ENCODE measurements at regions not wholly inside any gene's neighbourhood (a gene's known extent, or its start where the extent isn't known, plus 50 kb on each side); places are given as distances from the start of the nearest gene placed in this dataset.

- DNase-seq (ENCODE audit: low read depth), result peak; percentile 22
- H3K4me3 ChIP-seq (ENCODE audit: low read length), result no peak overlapping the region
- peak; percentile 77 for TF ChIP-seq CTCF (conservative IDR thresholded peaks at IDR 0.05; ENCODE audit: low read depth, low read length)
These were observed 377.1 kb upstream of the HS3ST1 start for GRCh38 chr4:11805842-11806241.

GRCh38 chr4:11801466-11802446 lies 373.1 kb upstream of the HS3ST1 start:
- no peak for DNase-seq (ENCODE audit: low read depth)
- TF ChIP-seq CTCF (conservative IDR thresholded peaks at IDR 0.05; ENCODE audit: low read depth, low read length), result no peak

GRCh38 chr4:11799196-11799595 lies 370.5 kb upstream of the HS3ST1 start:
- DNase-seq (ENCODE audit: low read depth), result no peak
- TF ChIP-seq CTCF (conservative IDR thresholded peaks at IDR 0.05; ENCODE audit: low read depth, low read length), result no peak
- H3K4me3 ChIP-seq (ENCODE audit: low read length), result no peak overlapping the region

More at GRCh38 chr4:11801466-11802446, 373.1 kb upstream of the HS3ST1 start:
- no peak overlapping the region for H3K4me3 ChIP-seq (ENCODE audit: low read length)

GRCh38 chr4:11791797-11792196 lies 363.1 kb upstream of the HS3ST1 start:
- no peak for TF ChIP-seq CTCF (conservative IDR thresholded peaks at IDR 0.05; ENCODE audit: low read depth, low read length)
- no peak overlapping the region for H3K4me3 ChIP-seq (ENCODE audit: low read length)
- no peak for DNase-seq (ENCODE audit: low read depth)

GRCh38 chr4:11790230-11790629 lies 361.5 kb upstream of the HS3ST1 start:
- TF ChIP-seq CTCF (conservative IDR thresholded peaks at IDR 0.05; ENCODE audit: low read depth, low read length), result no peak
- DNase-seq (ENCODE audit: low read depth), result no peak
- no peak overlapping the region for H3K4me3 ChIP-seq (ENCODE audit: low read length)

- no peak for DNase-seq (ENCODE audit: low read depth)
- no peak overlapping the region for H3K4me3 ChIP-seq (ENCODE audit: low read length)
- TF ChIP-seq CTCF (conservative IDR thresholded peaks at IDR 0.05; ENCODE audit: low read depth, low read length), result no peak
These were observed 354.9 kb upstream of the HS3ST1 start for GRCh38 chr4:11783588-11783987.

- no peak for TF ChIP-seq CTCF (conservative IDR thresholded peaks at IDR 0.05; ENCODE audit: low read depth, low read length)
- no peak overlapping the region for H3K4me3 ChIP-seq (ENCODE audit: low read length)
- DNase-seq (ENCODE audit: low read depth), result no peak
These were observed 354.2 kb upstream of the HS3ST1 start for GRCh38 chr4:11782859-11783258.

Data from retinal pigment epithelial cell (primary cell).